ENCODE measurements at regions not wholly inside any gene's neighbourhood (a gene's known extent, or its start where the extent isn't known, plus 50 kb on each side); places are given as distances from the start of the nearest gene placed in this dataset.

DNA sequence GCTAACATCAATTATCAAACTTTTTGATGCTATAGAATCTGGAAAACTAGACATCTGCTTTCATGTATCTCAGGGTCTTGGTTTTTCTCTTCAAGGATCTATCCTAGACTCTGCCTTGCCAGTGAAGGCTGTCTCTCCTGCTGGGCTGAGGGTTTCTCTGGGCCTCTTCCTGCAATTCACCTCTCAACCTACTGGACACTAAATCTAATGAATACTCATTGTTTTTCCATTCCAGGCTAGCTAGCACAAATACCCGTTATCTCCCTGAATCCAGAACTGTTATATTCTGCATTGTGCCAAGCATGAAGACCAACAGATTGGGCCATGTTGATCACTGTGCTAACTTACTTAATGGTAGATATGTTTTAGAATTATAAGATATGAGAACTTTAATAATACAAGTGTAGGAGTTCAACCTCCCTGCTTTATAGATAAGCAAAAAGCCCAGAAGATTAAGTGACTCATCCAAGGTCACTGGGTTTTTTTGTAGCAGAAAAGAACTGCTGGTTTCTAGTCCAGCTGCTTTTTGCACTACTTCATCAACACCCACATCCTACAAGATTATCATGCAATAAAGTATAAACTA is 56.5 kb upstream of the RNF38 start:
- H3K27ac ChIP-seq: no peak overlapping the region
- TF ChIP-seq ZFX (IDR thresholded peaks at IDR 0.05): no peak
- TF ChIP-seq, protein P1, sequence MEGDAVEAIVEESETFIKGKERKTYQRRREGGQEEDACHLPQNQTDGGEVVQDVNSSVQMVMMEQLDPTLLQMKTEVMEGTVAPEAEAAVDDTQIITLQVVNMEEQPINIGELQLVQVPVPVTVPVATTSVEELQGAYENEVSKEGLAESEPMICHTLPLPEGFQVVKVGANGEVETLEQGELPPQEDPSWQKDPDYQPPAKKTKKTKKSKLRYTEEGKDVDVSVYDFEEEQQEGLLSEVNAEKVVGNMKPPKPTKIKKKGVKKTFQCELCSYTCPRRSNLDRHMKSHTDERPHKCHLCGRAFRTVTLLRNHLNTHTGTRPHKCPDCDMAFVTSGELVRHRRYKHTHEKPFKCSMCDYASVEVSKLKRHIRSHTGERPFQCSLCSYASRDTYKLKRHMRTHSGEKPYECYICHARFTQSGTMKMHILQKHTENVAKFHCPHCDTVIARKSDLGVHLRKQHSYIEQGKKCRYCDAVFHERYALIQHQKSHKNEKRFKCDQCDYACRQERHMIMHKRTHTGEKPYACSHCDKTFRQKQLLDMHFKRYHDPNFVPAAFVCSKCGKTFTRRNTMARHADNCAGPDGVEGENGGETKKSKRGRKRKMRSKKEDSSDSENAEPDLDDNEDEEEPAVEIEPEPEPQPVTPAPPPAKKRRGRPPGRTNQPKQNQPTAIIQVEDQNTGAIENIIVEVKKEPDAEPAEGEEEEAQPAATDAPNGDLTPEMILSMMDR (conservative IDR thresholded peaks at IDR 0.05): no peak

DNA sequence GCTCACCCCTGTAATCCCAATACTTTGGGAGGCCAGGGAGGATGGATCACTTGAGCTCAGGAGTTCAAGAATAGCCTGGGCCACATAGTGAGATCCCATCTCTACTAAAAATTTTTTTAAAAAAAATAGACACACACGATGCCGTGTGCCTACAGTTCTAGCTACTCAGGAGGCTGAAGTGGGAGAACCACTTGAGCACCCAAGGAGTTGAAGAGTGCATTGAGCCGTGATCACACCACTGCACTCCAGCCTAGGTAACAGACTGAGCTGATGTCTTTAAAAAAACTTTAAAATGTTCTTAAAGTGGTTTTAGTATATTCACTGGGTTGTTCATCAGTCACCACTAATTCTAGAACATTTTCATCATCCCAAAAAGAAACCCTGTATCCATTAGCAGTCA is 51.9 kb upstream of the RNF38 start:
- H3K27ac ChIP-seq: no peak overlapping the region

DNA sequence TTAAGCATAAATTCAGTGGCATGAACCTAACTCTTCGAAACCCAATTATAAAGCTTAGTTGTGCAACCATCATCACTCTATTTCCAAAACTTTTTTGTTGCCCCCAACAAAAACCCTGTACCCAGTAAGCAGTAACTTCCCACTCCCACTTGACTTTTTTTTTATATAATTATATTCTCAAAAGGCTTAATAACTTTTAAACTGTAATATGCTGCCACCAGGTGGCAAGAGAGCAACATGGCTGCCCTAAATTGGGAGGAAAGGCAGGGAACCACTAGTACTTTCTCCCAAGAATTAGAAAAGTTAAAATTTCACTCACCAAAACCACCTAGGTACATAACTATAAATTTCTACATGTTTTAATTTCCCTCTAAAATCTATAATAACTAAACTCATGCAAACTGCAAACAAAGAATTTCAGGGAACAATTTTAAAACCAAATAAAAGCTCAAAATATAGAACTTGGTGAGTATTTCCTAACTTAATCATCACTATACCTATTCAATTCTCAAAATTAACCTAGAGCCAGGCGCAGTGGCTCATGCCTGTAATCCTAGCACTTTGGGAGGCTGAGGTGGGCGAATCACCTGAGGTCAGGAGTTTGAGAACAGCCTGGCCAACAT is 50.2 kb upstream of the RNF38 start:
- no peak overlapping the region for H3K27ac ChIP-seq
- TF ChIP-seq, protein P1 (conservative IDR thresholded peaks at IDR 0.05): peak; percentile 89
- no peak for TF ChIP-seq ZFX (IDR thresholded peaks at IDR 0.05)

More for the DNA sequence above, 51.9 kb upstream of the RNF38 start:
- TF ChIP-seq ZFX (IDR thresholded peaks at IDR 0.05): no peak
- TF ChIP-seq, protein P1 (conservative IDR thresholded peaks at IDR 0.05): no peak
